K562 (cell line): ENCODE measurements at regions not wholly inside any gene's neighbourhood (a gene's known extent, or its start where the extent isn't known, plus 50 kb on each side); places are given as distances from the start of the nearest gene placed in this dataset.

Source experiments
- ATAC-seq: fragments of 200-7000 bp; cut with Tn5 transposase; 3 replicates; pipeline ENCODE4 v1.9.1; 2020; ENCODE audit warnings: moderate library complexity
- BruUV-seq: library from RNA; stranded (reverse); fragments of 400-500 nt; replicated peaks from 2 replicates; lab custom pipeline; 2021; lab: Mats Ljungman, UMichigan
- CTCF ChIA-PET: fragments of 300-600 bp; formaldehyde crosslinking; extraction: SDS; loops from one replicate; lab custom pipeline; 2021; ENCODE audit warnings: low intra/inter-chr PET ratio; lab: Yijun Ruan, JAX
- POLR2A ChIA-PET: fragments of 300-600, 350-650 bp; sonication (Branson Sonifier 250); formaldehyde crosslinking; extraction: SDS; loops from one replicate; lab custom pipeline; 2021; ENCODE audit warnings: antibody characterized with exemption, inconsistent platforms; lab: Yijun Ruan, JAX
- DNase-seq, 4 experiments: peaks; one replicate each; pipeline versions ENCODE4 v3.0.0 to v3.0.0-alpha.2; 2011 to 2018; ENCODE audit warnings: low spot score in 3 of 4, mixed read lengths in 3 of 4; ENCODE audit errors: extremely low read depth in 1 of 4
- FAIRE-seq: peaks from 2 replicates; lab custom pipeline; 2011; peaks lifted over from hg19 to GRCh38; lab: Jason Lieb, UNC
- H2AFZ ChIP-seq: 2 replicates; pipeline ENCODE4 v1.6.0; 2011; ENCODE audit warnings: low read depth, low read length, control low read depth, inconsistent platforms
- H3K27ac ChIP-seq: fragments of 200-600 bp; 3 replicates; pipeline ENCODE4 v1.8.0; 2011; ENCODE audit warnings: low read depth, mild to moderate bottlenecking, control low read depth, inconsistent platforms, low read length, moderate library complexity, mixed read lengths; ENCODE audit errors: extremely low read depth
- H3K27me3 ChIP-seq, 2 experiments: fragments of 300-600 bp in 1 of 2; 2 replicates in 1 of 2; 3 replicates in 1 of 2; pipeline versions ENCODE4 v1.6.0 to v1.8.0; 2011; ENCODE audit warnings: inconsistent platforms in 2 of 2, low read length in 2 of 2, mild to moderate bottlenecking in 1 of 2, mixed read lengths in 1 of 2, moderate library complexity in 1 of 2; ENCODE audit not compliant: control insufficient read depth in 2 of 2, insufficient read depth in 2 of 2
- H3K36me3 ChIP-seq: fragments of 300-600 bp; 3 replicates; pipeline ENCODE4 v1.8.0; 2011; ENCODE audit warnings: mild to moderate bottlenecking, low read length, inconsistent platforms; ENCODE audit not compliant: control insufficient read depth, insufficient read depth
- H3K4me1 ChIP-seq, 2 experiments: fragments of 200-600 bp in 1 of 2; replicated peaks in 1 of 2; 2 replicates in 1 of 2; 3 replicates in 1 of 2; pipeline versions ENCODE4 v1.5.1 to v1.8.0; 2011; ENCODE audit warnings: inconsistent platforms in 2 of 2, low read length in 2 of 2, mild to moderate bottlenecking in 1 of 2, mixed read lengths in 1 of 2, moderate library complexity in 1 of 2; ENCODE audit not compliant: control insufficient read depth in 2 of 2, insufficient read depth in 2 of 2
- H3K4me2 ChIP-seq: 2 replicates; pipeline ENCODE4 v1.6.1; 2011; ENCODE audit warnings: low read length, control low read depth, inconsistent platforms, mixed read lengths; ENCODE audit not compliant: insufficient read depth
- H3K4me3 ChIP-seq: fragments of 200-600 bp; sonication (generic), shearing (Covaris generic); 2 replicates; pipeline ENCODE4 v1.5.1; 2016; ENCODE audit warnings: control low read depth, inconsistent platforms
- H3K79me2 ChIP-seq: fragments of 200-600 bp; 3 replicates; pipeline ENCODE4 v1.8.0; 2011; ENCODE audit warnings: low read length, inconsistent platforms; ENCODE audit not compliant: control insufficient read depth, insufficient read depth
- H3K9ac ChIP-seq, 2 experiments: 2 replicates each; pipeline versions ENCODE4 v1.6.0 to v1.6.1; 2011; ENCODE audit warnings: low read depth in 2 of 2, low read length in 2 of 2, control low read depth in 1 of 2, inconsistent platforms in 1 of 2, mild to moderate bottlenecking in 1 of 2, mixed read lengths in 1 of 2; ENCODE audit not compliant: insufficient read depth in 1 of 2
- H3K9me1 ChIP-seq: one replicate; pipeline ENCODE4 v1.6.0; 2011; ENCODE audit warnings: inconsistent platforms, mild to moderate bottlenecking, low read length, moderate library complexity; ENCODE audit not compliant: control insufficient read depth, insufficient read depth
- H3K9me3 ChIP-seq: replicated peaks from 2 replicates; pipeline ENCODE4 v1.5.1; 2011; ENCODE audit warnings: low read depth, low read length, inconsistent platforms; ENCODE audit not compliant: control insufficient read depth, insufficient read depth
- H4K20me1 ChIP-seq: replicated peaks from 2 replicates; pipeline ENCODE4 v1.6.1; 2011; ENCODE audit warnings: low read length, inconsistent platforms, mixed read lengths; ENCODE audit not compliant: control insufficient read depth, insufficient read depth
- DMBX1 ChIP-seq: fragments of 250-450 bp; sonication (Bioruptor Pico); IDR thresholded peaks from 2 replicates; pipeline ENCODE4 v1.8.0; 2022; ENCODE audit warnings: inconsistent platforms, mild to moderate bottlenecking, moderate library complexity, borderline replicate concordance
- FOS ChIP-seq: IDR thresholded peaks from 3 replicates; pipeline ENCODE4 v1.6.1; 2011; ENCODE audit not compliant: insufficient read length; ENCODE audit errors: extremely low read depth
- HCFC1 ChIP-seq: IDR thresholded peaks from 2 replicates; pipeline ENCODE4 v1.6.1; 2012; ENCODE audit warnings: low read depth, low read length, improper control_type of control experiment
- NEUROD1 ChIP-seq: fragments of 150-350 bp; IDR thresholded peaks from 2 replicates; pipeline ENCODE4 v1.6.1; 2014; ENCODE audit warnings: borderline replicate concordance, low read length, low read depth; ENCODE audit not compliant: partially characterized antibody
- RBFOX2 ChIP-seq: fragments of 200-400 bp; formaldehyde crosslinking; IDR thresholded peaks from 2 replicates; pipeline ENCODE4 v1.6.1; 2017; ENCODE audit warnings: low read depth, mild to moderate bottlenecking, low read length, moderate library complexity
- TARDBP ChIP-seq: fragments of 450-650 bp; IDR thresholded peaks from 2 replicates; pipeline ENCODE4 v1.6.1; 2016
- ZHX1 ChIP-seq: fragments of 150-350 bp; conservative IDR thresholded peaks from 2 replicates; pipeline ENCODE4 v1.6.1; 2014; ENCODE audit warnings: low read length
- ZNF282 ChIP-seq: sonication (generic); formaldehyde crosslinking; IDR thresholded peaks from 2 replicates; pipeline ENCODE4 v1.8.1; 2023; ENCODE audit warnings: missing genetic modification reagents
- ZNF445 ChIP-seq: fragments of 250-450 bp; sonication (Bioruptor Pico); IDR thresholded peaks from 2 replicates; pipeline ENCODE4 v1.4.0; 2020; ENCODE audit warnings: low read depth, mild to moderate bottlenecking, moderate library complexity
- in situ Hi-C: fragments of 300-500 bp; cut with MboI; formaldehyde crosslinking; loops from 4 replicates; pipeline ENCODE4 v1.15.0; 2018; ENCODE audit warnings: inconsistent platforms, mixed read lengths
- intact Hi-C: fragments of 100-400 bp; cut with micrococcal nuclease; formaldehyde crosslinking; loops from 2 replicates; pipeline ENCODE4 v1.14.2; 2022
- TF ChIP-seq, protein P1 (sequence below): fragments of 450-650 bp; IDR thresholded peaks from 2 replicates; pipeline ENCODE4 v1.6.1; 2017; ENCODE audit warnings: antibody characterized with exemption
- TF ChIP-seq, protein P2 (sequence below): fragments of 250-450 bp; sonication (Bioruptor Pico); IDR thresholded peaks from 2 replicates; pipeline ENCODE4 v1.4.0; 2020; ENCODE audit warnings: mild to moderate bottlenecking, moderate library complexity

GRCh38 chr13:44096901-44097300, 217.2 kb downstream of the LACC1 start:
- no peaks in the 10 kb centered on the region for H4K20me1 ChIP-seq
- H3K4me2 ChIP-seq: no peak overlapping the region
- no peaks in the 10 kb centered on the region for H3K27me3 ChIP-seq
- no peaks in the 10 kb centered on the region for H3K79me2 ChIP-seq
- no TSS peak for BruUV-seq
- ChIA-PET CTCF (no interaction called here), POLR2A (interaction anchor here (0.7 kb wide), 1 partner anchor 29 kb away, joined by 4 read pairs; no protein-coding TSS in a partner anchor)
- no peaks in the 10 kb centered on the region for H3K36me3 ChIP-seq
- H3K9ac ChIP-seq: no peak overlapping the region
- ATAC-seq: no peak
- no peak overlapping the region for H2AFZ ChIP-seq
- no peak for DNase-seq
- in situ Hi-C loops (no loop called here), intact Hi-C loops (no loop called here)
- no peak for FAIRE-seq
- H3K4me3 ChIP-seq: no peak overlapping the region
- no peaks in the 10 kb centered on the region for H3K4me1 ChIP-seq
- TF ChIP-seq ZNF282: no peak
- no peak for TF ChIP-seq FOS
- TF ChIP-seq ZNF445 (CRISPR knock-in tag): no peak
- TF ChIP-seq, protein P1, sequence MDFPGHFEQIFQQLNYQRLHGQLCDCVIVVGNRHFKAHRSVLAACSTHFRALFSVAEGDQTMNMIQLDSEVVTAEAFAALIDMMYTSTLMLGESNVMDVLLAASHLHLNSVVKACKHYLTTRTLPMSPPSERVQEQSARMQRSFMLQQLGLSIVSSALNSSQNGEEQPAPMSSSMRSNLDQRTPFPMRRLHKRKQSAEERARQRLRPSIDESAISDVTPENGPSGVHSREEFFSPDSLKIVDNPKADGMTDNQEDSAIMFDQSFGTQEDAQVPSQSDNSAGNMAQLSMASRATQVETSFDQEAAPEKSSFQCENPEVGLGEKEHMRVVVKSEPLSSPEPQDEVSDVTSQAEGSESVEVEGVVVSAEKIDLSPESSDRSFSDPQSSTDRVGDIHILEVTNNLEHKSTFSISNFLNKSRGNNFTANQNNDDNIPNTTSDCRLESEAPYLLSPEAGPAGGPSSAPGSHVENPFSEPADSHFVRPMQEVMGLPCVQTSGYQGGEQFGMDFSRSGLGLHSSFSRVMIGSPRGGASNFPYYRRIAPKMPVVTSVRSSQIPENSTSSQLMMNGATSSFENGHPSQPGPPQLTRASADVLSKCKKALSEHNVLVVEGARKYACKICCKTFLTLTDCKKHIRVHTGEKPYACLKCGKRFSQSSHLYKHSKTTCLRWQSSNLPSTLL: no peak
- TF ChIP-seq, protein P2, sequence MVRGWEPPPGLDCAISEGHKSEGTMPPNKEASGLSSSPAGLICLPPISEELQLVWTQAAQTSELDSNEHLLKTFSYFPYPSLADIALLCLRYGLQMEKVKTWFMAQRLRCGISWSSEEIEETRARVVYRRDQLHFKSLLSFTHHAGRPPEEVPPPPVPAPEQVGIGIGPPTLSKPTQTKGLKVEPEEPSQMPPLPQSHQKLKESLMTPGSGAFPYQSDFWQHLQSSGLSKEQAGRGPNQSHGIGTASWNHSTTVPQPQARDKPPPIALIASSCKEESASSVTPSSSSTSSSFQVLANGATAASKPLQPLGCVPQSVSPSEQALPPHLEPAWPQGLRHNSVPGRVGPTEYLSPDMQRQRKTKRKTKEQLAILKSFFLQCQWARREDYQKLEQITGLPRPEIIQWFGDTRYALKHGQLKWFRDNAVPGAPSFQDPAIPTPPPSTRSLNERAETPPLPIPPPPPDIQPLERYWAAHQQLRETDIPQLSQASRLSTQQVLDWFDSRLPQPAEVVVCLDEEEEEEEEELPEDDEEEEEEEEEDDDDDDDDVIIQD (CRISPR knock-in tag): no peak
- TF ChIP-seq RBFOX2: no peak
- no peak for TF ChIP-seq NEUROD1
- no peak for TF ChIP-seq TARDBP
- no peak for TF ChIP-seq ZHX1
- no peak for TF ChIP-seq DMBX1 (CRISPR knock-in tag)
- TF ChIP-seq HCFC1: no peak
- H3K9me1 ChIP-seq: no peaks in the 10 kb centered on the region
- no peak overlapping the region for H3K27ac ChIP-seq
- H3K9me3 ChIP-seq: no peaks in the 10 kb centered on the region
